A549 (cell line): ENCODE measurements at regions not wholly inside any gene's neighbourhood (a gene's known extent, or its start where the extent isn't known, plus 50 kb on each side); places are given as distances from the start of the nearest gene placed in this dataset.

Experiments used
- ATAC-seq, 2 experiments: fragments of 200-7000 bp in 1 of 2; fragments of >200 bp in 1 of 2; cut with Nextera tagmentation in 1 of 2; cut with Tn5 transposase in 1 of 2; 3 replicates each; pipeline versions ENCODE4 v1.8.0 to v1.9.1; 2018 to 2020; ENCODE audit warnings: mild to moderate bottlenecking in 1 of 2, moderate library complexity in 1 of 2
- CTCF ChIA-PET: fragments of 300-600 bp; sonication (Branson Sonifier 250); formaldehyde crosslinking; extraction: SDS; loops from one replicate; lab custom pipeline; 2021; ENCODE audit warnings: antibody characterized with exemption, inconsistent platforms; lab: Yijun Ruan, JAX
- POLR2A ChIA-PET: fragments of 350-600 bp; formaldehyde crosslinking; extraction: SDS; loops from one replicate; lab custom pipeline; 2021; ENCODE audit warnings: antibody characterized with exemption, inconsistent platforms; lab: Yijun Ruan, JAX
- DNase-seq, 2 experiments: peaks; one replicate each; pipeline versions ENCODE4 v3.0.0 to v3.0.0-alpha.2; 2011 to 2016; ENCODE audit warnings: low read depth in 1 of 2, low spot score in 1 of 2
- FAIRE-seq: peaks from 2 replicates; lab custom pipeline; 2011; peaks lifted over from hg19 to GRCh38; lab: Jason Lieb, UNC
- H3K27ac ChIP-seq, 2 experiments: fragments of >200 bp; sonication (Bioruptor Twin); formaldehyde crosslinking; 3 replicates each; pipeline ENCODE4 v1.5.1; 2016 to 2017
- H3K4me1 ChIP-seq: fragments of >200 bp; sonication (Bioruptor Twin); formaldehyde crosslinking; 3 replicates; pipeline ENCODE4 v1.6.1; 2016
- H3K4me2 ChIP-seq: fragments of >200 bp; sonication (Bioruptor Twin); formaldehyde crosslinking; 3 replicates; pipeline ENCODE4 v1.6.1; 2016
- H3K4me3 ChIP-seq: fragments of >200 bp; sonication (Bioruptor Twin); formaldehyde crosslinking; 3 replicates; pipeline ENCODE4 v1.5.1; 2016
- H3K9me3 ChIP-seq: fragments of >200 bp; sonication (Bioruptor Twin); formaldehyde crosslinking; 3 replicates; pipeline ENCODE4 v1.6.1; 2016
- ATOH8 ChIP-seq: fragments of 250-450 bp; sonication (Bioruptor Pico); IDR thresholded peaks from 2 replicates; pipeline ENCODE4 v1.5.0; 2020; ENCODE audit warnings: low read depth, mild to moderate bottlenecking, moderate library complexity
- BCL3 ChIP-seq: fragments of >200 bp; sonication (Bioruptor Twin); formaldehyde crosslinking; IDR thresholded peaks from 3 replicates; pipeline ENCODE4 v1.6.1; 2016
- CBX2 ChIP-seq: fragments of 200-600 bp; sonication (generic); IDR thresholded peaks from 2 replicates; pipeline ENCODE4 v1.6.1; 2016; ENCODE audit warnings: low read depth, mild to moderate bottlenecking, borderline replicate concordance
- CHD4 ChIP-seq: fragments of 200-600 bp; sonication (generic); IDR thresholded peaks from 2 replicates; pipeline ENCODE4 v1.6.1; 2016; ENCODE audit warnings: antibody characterized with exemption, mild to moderate bottlenecking, borderline replicate concordance
- EHMT2 ChIP-seq: fragments of 200-600 bp; sonication (generic); IDR thresholded peaks from 2 replicates; pipeline ENCODE4 v1.6.1; 2016; ENCODE audit warnings: antibody characterized with exemption, low read depth, mild to moderate bottlenecking, moderate library complexity
- EP300 ChIP-seq, 2 experiments: fragments of >200 bp; sonication (Bioruptor Twin); formaldehyde crosslinking; IDR thresholded peaks; 2 replicates in 1 of 2; 3 replicates in 1 of 2; pipeline ENCODE4 v1.6.1; 2016 to 2017
- FOXS1 ChIP-seq: fragments of 250-450 bp; sonication (Bioruptor Pico); IDR thresholded peaks from 2 replicates; pipeline ENCODE4 v1.5.0; 2020; ENCODE audit warnings: mild to moderate bottlenecking, moderate library complexity
- HDAC2 ChIP-seq: fragments of 200-600 bp; sonication (generic); IDR thresholded peaks from 2 replicates; pipeline ENCODE4 v1.6.1; 2016
- HMGXB4 ChIP-seq: fragments of 250-450 bp; sonication (Bioruptor Pico); IDR thresholded peaks from 2 replicates; pipeline ENCODE4 v1.5.0; 2021; ENCODE audit warnings: mild to moderate bottlenecking, moderate library complexity, borderline replicate concordance
- JUN ChIP-seq, 2 experiments: fragments of >200 bp; sonication (Bioruptor Twin); formaldehyde crosslinking; IDR thresholded peaks; 2 replicates in 1 of 2; 3 replicates in 1 of 2; pipeline ENCODE4 v1.6.1; 2016 to 2017
- MYC ChIP-seq: IDR thresholded peaks from 2 replicates; pipeline ENCODE4 v1.6.1; 2012; ENCODE audit warnings: mild to moderate bottlenecking, inconsistent platforms, low read length, improper control_type of control experiment, borderline replicate concordance
- NPAS2 ChIP-seq: fragments of 250-450 bp; sonication (Bioruptor Pico); IDR thresholded peaks from 2 replicates; pipeline ENCODE4 v1.8.0; 2022; ENCODE audit warnings: mild to moderate bottlenecking, moderate library complexity, borderline replicate concordance
- PHF8 ChIP-seq: fragments of 200-600 bp; sonication (generic); IDR thresholded peaks from 2 replicates; pipeline ENCODE4 v1.6.1; 2016; ENCODE audit warnings: low read depth, mild to moderate bottlenecking, antibody characterized with exemption, moderate library complexity, borderline replicate concordance
- POLR2A ChIP-seq: IDR thresholded peaks from 2 replicates; pipeline ENCODE4 v1.6.1; 2012; ENCODE audit warnings: mild to moderate bottlenecking, low read length
- RAD21 ChIP-seq, 2 experiments: fragments of >200 bp in 1 of 2; sonication (Bioruptor Twin) in 1 of 2; formaldehyde crosslinking in 1 of 2; IDR thresholded peaks in 1 of 2; conservative IDR thresholded peaks in 1 of 2; 2 replicates in 1 of 2; 3 replicates in 1 of 2; pipeline ENCODE4 v1.6.1; 2012 to 2018; ENCODE audit warnings: inconsistent platforms in 1 of 2
- RARB ChIP-seq: fragments of 250-450 bp; sonication (Bioruptor Pico); IDR thresholded peaks from 2 replicates; pipeline ENCODE4 v1.8.0; 2021; ENCODE audit warnings: mild to moderate bottlenecking, moderate library complexity
- REST ChIP-seq: fragments of 200-600 bp; sonication (generic); IDR thresholded peaks from 2 replicates; pipeline ENCODE4 v1.6.1; 2016; ENCODE audit warnings: antibody characterized with exemption, mild to moderate bottlenecking, moderate library complexity
- RNF2 ChIP-seq: fragments of 200-600 bp; sonication (generic); IDR thresholded peaks from 2 replicates; pipeline ENCODE4 v1.6.1; 2016; ENCODE audit warnings: low read depth, mild to moderate bottlenecking, antibody characterized with exemption, moderate library complexity, borderline replicate concordance
- SMC3 ChIP-seq: fragments of >200 bp; sonication (Bioruptor Twin); formaldehyde crosslinking; IDR thresholded peaks from 3 replicates; pipeline ENCODE4 v1.6.1; 2018; ENCODE audit warnings: inconsistent platforms
- TP53 ChIP-seq: fragments of 250-450 bp; sonication (Bioruptor Pico); IDR thresholded peaks from 2 replicates; pipeline ENCODE4 v1.5.0; 2021; ENCODE audit warnings: mild to moderate bottlenecking, moderate library complexity
- ZSCAN20 ChIP-seq: fragments of 250-450 bp; sonication (Bioruptor Pico); IDR thresholded peaks from 2 replicates; pipeline ENCODE4 v1.8.0; 2022; ENCODE audit warnings: mild to moderate bottlenecking, moderate library complexity
- WGBS: methylation state at CpG from one replicate; pipeline ENCODE4 v1.1.6; 2017; ENCODE audit errors: missing lambda C conversion rate; 5-methylcytosine and 5-hydroxymethylcytosine counted together

GRCh38 chr16:26909623-26910022 lies 157.1 kb upstream of the C16orf82 start:
- WGBS: 33% methylated on average over 4 of the region's 4 CpGs
- ChIA-PET CTCF (no interaction called here), POLR2A (no interaction called here)
- Histone ChIP-seq H3K4me3 (no peak overlapping the region), H3K9me3 (no peaks in the 10 kb centered on the region), H3K4me2 (no peak overlapping the region), H3K27ac (no peak overlapping the region), H3K4me1 (no peaks in the 10 kb centered on the region)
- FAIRE-seq: no peak
- no peak for TF ChIP-seq REST
- TF ChIP-seq SMC3: no peak
- no peak for TF ChIP-seq RAD21 (conservative IDR thresholded peaks at IDR 0.05 in 1 of 2, IDR thresholded peaks at IDR 0.05 in 1 of 2)
- no peak for TF ChIP-seq NPAS2
- no peak for TF ChIP-seq PHF8
- no peak for TF ChIP-seq HMGXB4 (CRISPR knock-in tag)
- no peak for TF ChIP-seq HDAC2
- no peak for TF ChIP-seq ATOH8 (CRISPR knock-in tag)
- no peak for TF ChIP-seq RNF2
- TF ChIP-seq RARB (CRISPR knock-in tag): no peak
- DNase-seq: no peak
- no peak for ATAC-seq

- FAIRE-seq (no peak), ATAC-seq (no peak), DNase-seq (no peak)
- no peak overlapping the region for H3K4me3 ChIP-seq
- H3K9me3 ChIP-seq: no peaks in the 10 kb centered on the region
- H3K27ac ChIP-seq: no peak overlapping the region
- CTCF ChIA-PET: no interaction called here
- 2% methylated on average over 2 of the region's 2 CpGs for WGBS
- POLR2A ChIA-PET: no interaction called here
- TF ChIP-seq JUN (IDR thresholded peaks at IDR 0.05) (no peak), EHMT2 (no peak), PHF8 (no peak), CHD4 (no peak), RARB (CRISPR knock-in tag) (no peak), TP53 (CRISPR knock-in tag) (no peak), EP300 (IDR thresholded peaks at IDR 0.05) (no peak), POLR2A (no peak), FOXS1 (CRISPR knock-in tag) (no peak), CBX2 (no peak), HMGXB4 (CRISPR knock-in tag) (no peak), SMC3 (no peak), BCL3 (no peak), ZSCAN20 (CRISPR knock-in tag) (no peak), MYC (no peak)
- H3K4me1 ChIP-seq: no peaks in the 10 kb centered on the region
- no peak overlapping the region for H3K4me2 ChIP-seq
Measured at GRCh38 chr16:26911436-26911835, 155.3 kb upstream of the C16orf82 start.
